MM.1S (cell line): ENCODE measurements at regions not wholly inside any gene's neighbourhood (a gene's known extent, or its start where the extent isn't known, plus 50 kb on each side); places are given as distances from the start of the nearest gene placed in this dataset.

Experiments
- CTCF ChIP-seq: fragments of 300-600 bp; sonication (generic); IDR thresholded peaks from 2 replicates; pipeline ENCODE4 v1.5.1; 2016; ENCODE audit warnings: antibody characterized with exemption, low read length, mixed read lengths
- EZH2 ChIP-seq: fragments of 300-600 bp; sonication (generic); optimal IDR thresholded peaks from 2 replicates; pipeline ENCODE3; 2017; ENCODE audit warnings: low read depth, mild to moderate bottlenecking, antibody characterized with exemption, low read length, mixed read lengths
- EZH2phosphoT487 ChIP-seq: fragments of 300-600 bp; sonication (generic); IDR thresholded peaks from 2 replicates; pipeline ENCODE4 v1.6.1; 2018; ENCODE audit warnings: antibody characterized with exemption, low read length

GRCh38 chr10:107647462-107647861 is 483.0 kb upstream of the SORCS1 start:
- no peak for TF ChIP-seq CTCF
- TF ChIP-seq EZH2, result no peak
- no peak for TF ChIP-seq EZH2phosphoT487
